T-cell (primary cell): ENCODE measurements at regions not wholly inside any gene's neighbourhood (a gene's known extent, or its start where the extent isn't known, plus 50 kb on each side); places are given as distances from the start of the nearest gene placed in this dataset.
"Not testable (repeated sequence)": the region's sequence is repeated elsewhere in the genome, so short reads cannot be mapped to it uniquely, and the experiment has no call there.

Source experiments
- ATAC-seq, 4 experiments: fragments of 200-7000 bp in 3 of 4; fragments of 150-1000 bp in 1 of 4; cut with Tn5 transposase; replicated peaks in 1 of 4; 1 replicate in 3 of 4; 2 replicates in 1 of 4; pipeline ENCODE4 v1.10.0; 2021; ENCODE audit warnings: moderate library complexity in 3 of 4, mild to moderate bottlenecking in 2 of 4, moderate number of reproducible peaks in 1 of 4
- CTCF ChIA-PET, 2 donors: fragments of 300-600 bp; sonication (Branson Sonifier 250); formaldehyde crosslinking; loops; one replicate each; lab custom pipeline; 2022; ENCODE audit warnings: antibody characterized with exemption in 2 of 2; lab: Charles Lee
- POLR2A ChIA-PET, 2 donors: fragments of 300-600 bp; sonication (Branson Sonifier 250); formaldehyde crosslinking; loops; one replicate each; lab custom pipeline; 2022; ENCODE audit warnings: antibody characterized with exemption in 2 of 2; lab: Charles Lee
- DNase-seq, 35 experiments: peaks; one replicate each; pipeline versions ENCODE4 v3.0.0 to v3.0.0-alpha.2; 2013 to 2023
- H3K27ac ChIP-seq: one replicate; pipeline ENCODE4 v1.5.1; 2013; ENCODE audit warnings: low read length
- H3K27me3 ChIP-seq, 2 experiments: replicated peaks in 1 of 2; 1 replicate in 1 of 2; 2 replicates in 1 of 2; pipeline versions ENCODE4 v1.6.1 to v1.7.0; 2013; ENCODE audit warnings: low read length in 1 of 2, mixed read lengths in 1 of 2; ENCODE audit not compliant: control insufficient read depth in 2 of 2, insufficient read depth in 2 of 2; ENCODE audit errors: extremely low read depth in 1 of 2
- H3K36me3 ChIP-seq, 2 donors: 1 replicate in 1 of 2; 2 replicates in 1 of 2; pipeline versions ENCODE4 v1.6.1 to v1.7.0; 2013; ENCODE audit warnings: low read length in 1 of 2; ENCODE audit not compliant: control insufficient read depth in 2 of 2, insufficient read depth in 1 of 2; ENCODE audit errors: extremely low read depth in 1 of 2
- H3K4me1 ChIP-seq, 2 experiments: 1 replicate in 1 of 2; 2 replicates in 1 of 2; pipeline versions ENCODE4 v1.6.1 to v1.7.0; 2013; ENCODE audit warnings: low read length in 2 of 2, mixed read lengths in 1 of 2; ENCODE audit not compliant: insufficient read depth in 2 of 2, control insufficient read depth in 1 of 2; ENCODE audit errors: extremely low read depth in 1 of 2
- H3K4me3 ChIP-seq, 2 donors: 1 replicate in 1 of 2; 2 replicates in 1 of 2; pipeline versions ENCODE4 v1.5.1 to v1.7.0; 2013; ENCODE audit warnings: mild to moderate bottlenecking in 2 of 2, low read length in 1 of 2, moderate library complexity in 1 of 2; ENCODE audit not compliant: control insufficient read depth in 1 of 2; ENCODE audit errors: extremely low read depth in 1 of 2
- H3K9me3 ChIP-seq: 2 replicates; pipeline ENCODE4 v1.7.0; 2013
- H3K27ac Mint-ChIP-seq, 2 donors: one replicate each; pipeline ENCODE4 v1.8.0; 2020 to 2021; ENCODE audit warnings: mild to moderate bottlenecking in 2 of 2, mixed read lengths in 2 of 2
- H3K27me3 Mint-ChIP-seq, 2 donors: one replicate each; pipeline ENCODE4 v1.8.0; 2021 to 2022; ENCODE audit warnings: mixed read lengths in 2 of 2
- H3K36me3 Mint-ChIP-seq: one replicate; pipeline ENCODE4 v1.8.0; 2021; ENCODE audit warnings: mixed read lengths
- H3K4me1 Mint-ChIP-seq, 3 donors: one replicate each; pipeline ENCODE4 v1.8.0; 2020 to 2022; ENCODE audit warnings: mixed read lengths in 3 of 3, mild to moderate bottlenecking in 1 of 3
- H3K4me3 Mint-ChIP-seq, 3 donors: one replicate each; pipeline ENCODE4 v1.8.0; 2020 to 2022; ENCODE audit warnings: mild to moderate bottlenecking in 3 of 3, mixed read lengths in 3 of 3, moderate library complexity in 3 of 3
- H3K9me3 Mint-ChIP-seq, 3 donors: one replicate each; pipeline ENCODE4 v1.8.0; 2020 to 2022; ENCODE audit warnings: mixed read lengths in 3 of 3
- WGBS: methylation state at CpG from one replicate; pipeline ENCODE4 v1.1.5; 2013; ENCODE audit warnings: missing lambda C conversion rate; ENCODE audit not compliant: insufficient coverage; 5-methylcytosine and 5-hydroxymethylcytosine counted together

- Mint-ChIP-seq H3K4me3 (no peak overlapping the region), H3K9me3 (peaks cover 0 to 9% (median 6%) of the 10 kb centered on the region in 3 donors), H3K4me1 (no peaks in the 10 kb centered on the region), H3K36me3 (no peaks in the 10 kb centered on the region), H3K27me3 (no peaks in the 10 kb centered on the region), H3K27ac (no peak overlapping the region)
- Histone ChIP-seq H3K9me3 (no peaks in the 10 kb centered on the region), H3K27me3 (peaks cover 0 to 2% of the 10 kb centered on the region in 2 experiments), H3K4me1 (no peaks in the 10 kb centered on the region), H3K4me3 (no peak overlapping the region), H3K27ac (no peak overlapping the region), H3K36me3 (no peaks in the 10 kb centered on the region)
- ChIA-PET CTCF (no interaction called here), POLR2A (no interaction called here)
- 0% methylated on average over 1 of the region's 6 CpGs for WGBS
- ATAC-seq = no peak
- no peak for DNase-seq
These were observed 276.0 kb upstream of the VWC2 start for GRCh38 chr7:49497471-49497870.

DNA sequence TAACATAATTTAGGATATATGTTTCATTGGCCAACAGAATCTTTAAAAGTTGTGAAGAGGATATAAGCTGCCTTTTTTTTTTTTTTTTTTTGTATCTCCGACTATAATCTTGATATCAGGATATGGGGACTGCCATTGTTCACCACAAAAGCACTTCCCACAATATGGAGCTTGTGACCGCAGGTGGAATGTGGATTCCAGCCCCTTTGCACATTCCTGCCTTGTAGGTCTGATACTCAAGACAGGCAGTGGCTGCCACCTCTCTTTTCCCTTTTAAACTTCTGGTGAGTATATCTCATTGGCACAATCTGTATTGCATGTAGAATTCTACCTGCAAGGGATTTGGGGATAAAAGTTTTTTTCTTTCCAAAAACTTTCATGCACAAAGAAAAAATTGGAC is 272.7 kb upstream of the VWC2 start:
- H3K4me3 Mint-ChIP-seq = no peak overlapping the region
- no peak for ATAC-seq
- Histone ChIP-seq H3K4me3 (no peak overlapping the region), H3K4me1 (no peaks in the 10 kb centered on the region), H3K27me3 (peaks cover 0 to 2% of the 10 kb centered on the region in 2 experiments), H3K27ac (no peak overlapping the region), H3K9me3 (no peaks in the 10 kb centered on the region), H3K36me3 (no peaks in the 10 kb centered on the region)
- H3K36me3 Mint-ChIP-seq = no peaks in the 10 kb centered on the region
- ChIA-PET CTCF (interaction anchor here in 1 of 2 donors (0.6 kb wide), 1 partner anchor 1689 kb away, joined by 3 read pairs; no protein-coding TSS in a partner anchor), POLR2A (no interaction called here)
- no peaks in the 10 kb centered on the region for H3K27me3 Mint-ChIP-seq
- no CpG with 5 or more reads among the region's 2 CpGs for WGBS
- no peaks in the 10 kb centered on the region for H3K4me1 Mint-ChIP-seq
- no peak for DNase-seq
- no peak overlapping the region for H3K27ac Mint-ChIP-seq
- peaks cover 0 to 9% (median 6%) of the 10 kb centered on the region in 3 donors for H3K9me3 Mint-ChIP-seq

DNA sequence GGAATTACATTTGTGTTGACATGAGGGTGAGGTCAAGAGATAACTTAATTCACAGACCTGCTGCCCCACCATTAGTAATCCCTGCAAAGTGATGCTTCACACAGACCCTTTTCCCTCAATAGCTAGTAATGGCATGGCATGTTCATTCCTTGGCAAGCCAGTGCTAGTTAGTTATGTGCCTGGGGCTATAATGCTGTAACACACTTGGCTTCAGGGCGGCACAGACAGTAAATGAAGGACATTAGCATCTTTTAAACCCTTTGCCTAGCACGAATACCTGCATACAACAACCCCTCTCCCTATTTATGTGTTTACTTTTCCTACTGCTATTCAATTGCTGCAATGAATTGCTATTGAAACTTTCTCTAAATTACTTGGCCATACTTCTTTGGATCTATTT is 266.2 kb upstream of the VWC2 start:
- H3K9me3 Mint-ChIP-seq, H3K4me3 Mint-ChIP-seq, H3K36me3 Mint-ChIP-seq, ATAC-seq, H3K27ac ChIP-seq, H3K27me3 Mint-ChIP-seq, CTCF ChIA-PET, H3K9me3 ChIP-seq, DNase-seq, H3K27ac Mint-ChIP-seq, H3K36me3 ChIP-seq, H3K4me1 Mint-ChIP-seq, H3K4me1 ChIP-seq, H3K4me3 ChIP-seq, H3K27me3 ChIP-seq, POLR2A ChIA-PET: not testable (repeated sequence)
- WGBS = 9% methylated on average over 2 of the region's 2 CpGs

DNA sequence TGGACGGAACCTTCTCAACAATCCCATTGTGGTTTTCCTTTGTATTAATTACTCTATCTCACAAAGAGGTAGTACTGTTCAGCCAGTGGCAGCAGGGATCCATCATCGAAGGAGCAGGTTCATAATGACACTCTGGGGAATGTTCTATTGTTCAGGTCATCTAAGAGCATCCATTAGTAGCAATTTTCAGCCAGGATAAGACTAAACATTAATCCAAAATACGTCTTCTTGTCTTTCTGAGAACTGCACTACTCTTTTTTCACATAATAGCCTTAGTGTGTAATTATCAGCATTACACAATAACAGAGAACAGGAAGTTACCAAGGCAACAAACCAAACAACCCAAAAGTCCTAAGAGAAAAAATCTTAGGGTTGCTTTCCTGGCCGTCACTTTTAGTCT is 259.5 kb upstream of the VWC2 start:
- Histone ChIP-seq H3K4me3 (no peak overlapping the region), H3K9me3 (no peaks in the 10 kb centered on the region), H3K27me3 (no peaks in the 10 kb centered on the region), H3K36me3 (no peaks in the 10 kb centered on the region), H3K27ac (no peak overlapping the region), H3K4me1 (no peaks in the 10 kb centered on the region)
- ChIA-PET POLR2A (no interaction called here), CTCF (no interaction called here)
- no peak overlapping the region for H3K4me3 Mint-ChIP-seq
- no peaks in the 10 kb centered on the region for H3K4me1 Mint-ChIP-seq
- no peaks in the 10 kb centered on the region for H3K27me3 Mint-ChIP-seq
- peaks cover 5 to 17% (median 9%) of the 10 kb centered on the region in 3 donors for H3K9me3 Mint-ChIP-seq
- 23% methylated on average over 2 of the region's 4 CpGs for WGBS
- DNase-seq (no peak), ATAC-seq (no peak)
- no peak overlapping the region for H3K27ac Mint-ChIP-seq
- H3K36me3 Mint-ChIP-seq = no peaks in the 10 kb centered on the region

DNA sequence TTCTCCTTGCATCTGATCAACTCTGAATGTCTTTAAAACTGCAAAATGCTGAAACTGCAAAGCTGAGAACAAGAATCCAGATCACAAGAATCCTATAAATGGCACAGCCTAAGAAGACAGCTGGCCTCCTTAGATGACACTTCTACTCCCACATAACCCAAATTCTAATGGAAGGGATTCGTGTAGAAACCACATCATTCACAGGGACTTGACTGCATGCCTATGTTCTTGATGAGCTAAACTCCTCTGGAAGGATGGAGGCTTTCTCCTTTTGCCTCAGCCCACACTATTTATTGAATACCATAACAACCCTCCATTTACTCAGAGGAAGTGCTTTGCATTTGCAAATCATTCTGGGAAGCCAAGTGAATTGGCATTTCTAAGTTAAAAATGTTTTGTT is 252.5 kb upstream of the VWC2 start:
- no peaks in the 10 kb centered on the region for H3K4me1 ChIP-seq
- DNase-seq (no peak), ATAC-seq (no peak)
- Mint-ChIP-seq H3K27ac (no peak overlapping the region), H3K4me3 (no peak overlapping the region), H3K9me3 (peaks cover 3 to 12% (median 7%) of the 10 kb centered on the region in 3 donors), H3K36me3 (no peaks in the 10 kb centered on the region), H3K27me3 (no peaks in the 10 kb centered on the region), H3K4me1 (no peaks in the 10 kb centered on the region)
- WGBS = no CpG with 5 or more reads among the region's 1 CpG
- ChIA-PET POLR2A (no interaction called here), CTCF (no interaction called here)
- H3K9me3 ChIP-seq = no peaks in the 10 kb centered on the region
- H3K27ac ChIP-seq = no peak overlapping the region
- H3K36me3 ChIP-seq = no peaks in the 10 kb centered on the region
- H3K4me3 ChIP-seq = no peak overlapping the region
- no peaks in the 10 kb centered on the region for H3K27me3 ChIP-seq

GRCh38 chr7:49522111-49522510 is 251.3 kb upstream of the VWC2 start:
- Mint-ChIP-seq H3K4me3 (no peak overlapping the region), H3K27ac (no peak overlapping the region), H3K27me3 (no peaks in the 10 kb centered on the region), H3K4me1 (no peaks in the 10 kb centered on the region), H3K9me3 (peaks cover 3 to 12% (median 6%) of the 10 kb centered on the region in 3 donors), H3K36me3 (no peaks in the 10 kb centered on the region)
- no peak for ATAC-seq
- Histone ChIP-seq H3K4me1 (no peaks in the 10 kb centered on the region), H3K27me3 (no peaks in the 10 kb centered on the region), H3K4me3 (no peak overlapping the region), H3K9me3 (no peaks in the 10 kb centered on the region), H3K36me3 (no peaks in the 10 kb centered on the region), H3K27ac (no peak overlapping the region)
- no peak for DNase-seq
- ChIA-PET POLR2A (no interaction called here), CTCF (no interaction called here)
- WGBS = 67% methylated on average over 1 of the region's 2 CpGs

- no peak for ATAC-seq
- no peaks in the 10 kb centered on the region for H3K4me1 ChIP-seq
- no peak overlapping the region for H3K4me3 ChIP-seq
- H3K9me3 ChIP-seq = no peaks in the 10 kb centered on the region
- H3K4me1 Mint-ChIP-seq = no peaks in the 10 kb centered on the region
- no peak overlapping the region for H3K27ac ChIP-seq
- no peaks in the 10 kb centered on the region for H3K36me3 ChIP-seq
- H3K27ac Mint-ChIP-seq = no peak overlapping the region
- POLR2A ChIA-PET = no interaction called here
- no peak overlapping the region for H3K4me3 Mint-ChIP-seq
- H3K36me3 Mint-ChIP-seq = no peaks in the 10 kb centered on the region
- H3K9me3 Mint-ChIP-seq = peaks cover 3 to 13% (median 12%) of the 10 kb centered on the region in 3 donors
- WGBS = 80% methylated on average over 1 of the region's 1 CpG
- DNase-seq = no peak
- CTCF ChIA-PET = interaction anchor here in 1 of 2 donors (0.6 kb wide), 1 partner anchor 485 kb away, joined by 3 read pairs; no protein-coding TSS in a partner anchor
- no peaks in the 10 kb centered on the region for H3K27me3 ChIP-seq
- no peaks in the 10 kb centered on the region for H3K27me3 Mint-ChIP-seq
These were observed 249.6 kb upstream of the VWC2 start for GRCh38 chr7:49523870-49524269.
